KMS-11 (cell line): ENCODE measurements at regions not wholly inside any gene's neighbourhood (a gene's known extent, or its start where the extent isn't known, plus 50 kb on each side); places are given as distances from the start of the nearest gene placed in this dataset.
"Not testable (repeated sequence)": the region's sequence is repeated elsewhere in the genome, so short reads cannot be mapped to it uniquely, and the experiment has no call there.

Source experiments
- H2AFZ ChIP-seq: fragments of 200-600 bp; sonication (generic); 2 replicates; pipeline ENCODE4 v1.6.1; 2016; ENCODE audit warnings: antibody characterized with exemption, mixed run types, low read depth
- H3K27ac ChIP-seq: fragments of 200-600 bp; sonication (generic); 2 replicates; pipeline ENCODE4 v1.6.1; 2016; ENCODE audit warnings: mild to moderate bottlenecking, mixed run types
- H3K27me3 ChIP-seq: fragments of 200-600 bp; sonication (generic); 2 replicates; pipeline ENCODE4 v1.6.1; 2017; ENCODE audit warnings: mild to moderate bottlenecking, low read depth, mixed run types, moderate library complexity; ENCODE audit not compliant: insufficient read depth
- H3K36me3 ChIP-seq: fragments of 200-600 bp; sonication (generic); 2 replicates; pipeline ENCODE4 v1.6.1; 2017; ENCODE audit warnings: mild to moderate bottlenecking, mixed run types; ENCODE audit not compliant: insufficient read depth
- H3K4me1 ChIP-seq: fragments of 200-600 bp; sonication (generic); 2 replicates; pipeline ENCODE4 v1.6.1; 2016; ENCODE audit warnings: mild to moderate bottlenecking, low read depth, mixed run types; ENCODE audit not compliant: poor library complexity, severe bottlenecking
- H3K4me2 ChIP-seq: fragments of 200-600 bp; sonication (generic); 2 replicates; pipeline ENCODE4 v1.7.0; 2016; ENCODE audit warnings: mild to moderate bottlenecking, mixed run types
- H3K4me3 ChIP-seq: fragments of 200-600 bp; sonication (generic); IDR thresholded peaks from 2 replicates; pipeline ENCODE4 v1.6.1; 2017; ENCODE audit warnings: low read depth, low read length, mixed read lengths; ENCODE audit not compliant: insufficient read depth
- H3K79me2 ChIP-seq: fragments of 200-600 bp; sonication (generic); 2 replicates; pipeline ENCODE4 v1.6.1; 2016; ENCODE audit warnings: low read depth, mixed run types; ENCODE audit not compliant: insufficient read depth
- H3K9ac ChIP-seq: fragments of 200-600 bp; sonication (generic); 2 replicates; pipeline ENCODE4 v1.6.1; 2016; ENCODE audit warnings: mild to moderate bottlenecking, mixed run types
- H4K20me1 ChIP-seq: fragments of 200-600 bp; sonication (generic); 2 replicates; pipeline ENCODE4 v1.6.1; 2016; ENCODE audit warnings: mild to moderate bottlenecking, mixed run types; ENCODE audit not compliant: insufficient read depth
- TF ChIP-seq, protein P1 (sequence below): fragments of 200-600 bp; sonication (generic); conservative IDR thresholded peaks from 2 replicates; pipeline ENCODE4 v1.6.1; 2017; ENCODE audit warnings: low read depth, mild to moderate bottlenecking, antibody characterized with exemption, low read length, moderate library complexity, mixed read lengths

DNA sequence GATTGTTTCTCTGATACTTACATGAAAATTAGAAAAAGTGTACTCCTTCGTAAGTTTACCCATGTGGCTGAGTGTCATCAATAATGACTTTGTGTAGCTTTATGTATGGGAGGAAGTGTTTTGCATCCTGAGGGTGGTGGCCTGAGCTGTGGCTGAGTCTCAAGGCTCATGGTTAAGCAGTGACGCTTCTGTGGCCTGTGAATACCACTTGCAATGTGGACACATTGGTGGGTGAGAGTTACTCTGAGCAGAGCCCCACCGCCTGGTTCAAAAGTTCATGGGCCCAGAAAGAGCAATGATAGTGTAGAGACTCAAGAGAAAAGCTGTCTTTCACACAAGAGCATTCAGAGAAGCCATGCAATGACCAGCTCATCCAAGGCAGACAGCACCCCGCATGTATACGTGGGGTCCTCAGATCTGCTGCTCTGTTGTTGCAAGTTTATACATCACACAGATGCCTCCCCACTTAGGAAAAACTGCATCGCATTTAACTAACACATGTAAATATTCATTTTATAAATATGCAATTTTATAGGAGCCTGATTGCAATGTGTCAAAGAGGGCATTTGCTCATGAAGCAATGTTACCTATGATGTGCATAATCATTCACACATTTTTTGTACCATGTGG is 55.1 kb upstream of the FRMD6 start:
- Histone ChIP-seq H4K20me1 (no peaks in the 10 kb centered on the region), H3K4me3 (no peak overlapping the region), H3K9ac (no peak overlapping the region), H3K4me1 (peaks cover 11% of the 10 kb centered on the region), H3K4me2 (no peak overlapping the region), H3K27me3 (no peaks in the 10 kb centered on the region), H3K27ac (no peak overlapping the region), H2AFZ (no peak overlapping the region), H3K79me2 (no peaks in the 10 kb centered on the region), H3K36me3 (no peaks in the 10 kb centered on the region)
- TF ChIP-seq, protein P1, sequence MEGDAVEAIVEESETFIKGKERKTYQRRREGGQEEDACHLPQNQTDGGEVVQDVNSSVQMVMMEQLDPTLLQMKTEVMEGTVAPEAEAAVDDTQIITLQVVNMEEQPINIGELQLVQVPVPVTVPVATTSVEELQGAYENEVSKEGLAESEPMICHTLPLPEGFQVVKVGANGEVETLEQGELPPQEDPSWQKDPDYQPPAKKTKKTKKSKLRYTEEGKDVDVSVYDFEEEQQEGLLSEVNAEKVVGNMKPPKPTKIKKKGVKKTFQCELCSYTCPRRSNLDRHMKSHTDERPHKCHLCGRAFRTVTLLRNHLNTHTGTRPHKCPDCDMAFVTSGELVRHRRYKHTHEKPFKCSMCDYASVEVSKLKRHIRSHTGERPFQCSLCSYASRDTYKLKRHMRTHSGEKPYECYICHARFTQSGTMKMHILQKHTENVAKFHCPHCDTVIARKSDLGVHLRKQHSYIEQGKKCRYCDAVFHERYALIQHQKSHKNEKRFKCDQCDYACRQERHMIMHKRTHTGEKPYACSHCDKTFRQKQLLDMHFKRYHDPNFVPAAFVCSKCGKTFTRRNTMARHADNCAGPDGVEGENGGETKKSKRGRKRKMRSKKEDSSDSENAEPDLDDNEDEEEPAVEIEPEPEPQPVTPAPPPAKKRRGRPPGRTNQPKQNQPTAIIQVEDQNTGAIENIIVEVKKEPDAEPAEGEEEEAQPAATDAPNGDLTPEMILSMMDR, result no peak

DNA sequence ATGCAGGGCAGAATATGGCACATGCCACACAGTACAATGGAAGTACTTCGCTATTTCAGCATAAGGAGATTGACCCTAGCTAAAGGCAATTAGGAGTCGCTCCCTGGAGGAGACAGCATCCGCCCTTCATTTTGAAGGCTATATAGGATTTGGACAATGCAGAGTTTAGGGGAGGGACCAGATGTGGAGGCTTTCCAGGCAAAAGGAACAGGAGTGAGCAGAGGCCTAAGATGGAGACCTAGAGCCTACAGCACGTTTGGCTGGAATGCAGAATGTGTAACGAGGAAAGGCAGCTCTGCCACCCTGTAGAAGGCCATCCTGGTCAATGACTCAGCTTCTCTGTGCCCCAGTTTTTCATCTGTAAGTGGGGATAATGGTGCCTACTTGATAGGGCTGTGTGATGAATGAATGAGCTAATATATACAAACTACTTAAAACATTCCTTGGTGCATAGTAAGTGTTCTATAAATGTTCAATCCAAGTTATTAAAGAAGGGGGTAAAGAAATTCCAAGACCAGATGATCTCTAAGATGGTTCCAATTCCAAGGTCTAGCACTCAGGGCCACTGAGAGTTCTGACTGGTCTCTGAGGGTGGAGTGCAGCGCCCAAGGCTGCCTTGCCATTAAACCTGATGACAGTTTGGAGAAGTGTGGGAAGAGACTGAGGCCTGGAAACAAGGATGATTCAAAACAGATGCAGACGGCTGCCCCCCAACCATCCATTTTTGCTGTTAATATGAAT is 54.3 kb upstream of the FRMD6 start:
- H2AFZ ChIP-seq, result no peak overlapping the region
- no peak overlapping the region for H3K4me3 ChIP-seq
- H3K4me1 ChIP-seq, result peaks cover 9% of the 10 kb centered on the region
- H3K79me2 ChIP-seq, result no peaks in the 10 kb centered on the region
- H4K20me1 ChIP-seq, result no peaks in the 10 kb centered on the region
- no peak overlapping the region for H3K27ac ChIP-seq
- no peaks in the 10 kb centered on the region for H3K36me3 ChIP-seq
- TF ChIP-seq, protein P1, result no peak
- H3K4me2 ChIP-seq, result no peak overlapping the region
- H3K27me3 ChIP-seq, result no peaks in the 10 kb centered on the region
- no peak overlapping the region for H3K9ac ChIP-seq

GRCh38 chr14:51598924-51599600 is 52.6 kb upstream of the FRMD6 start:
- H3K79me2 ChIP-seq, H3K27ac ChIP-seq, H3K36me3 ChIP-seq, H3K9ac ChIP-seq, H3K4me3 ChIP-seq, H2AFZ ChIP-seq, H3K27me3 ChIP-seq, H3K4me2 ChIP-seq, H3K4me1 ChIP-seq, H4K20me1 ChIP-seq: not testable (repeated sequence)

- Histone ChIP-seq H3K27me3 (no peaks in the 10 kb centered on the region), H3K27ac (no peak overlapping the region), H2AFZ (no peak overlapping the region), H3K4me1 (peaks cover 4% of the 10 kb centered on the region), H3K79me2 (no peaks in the 10 kb centered on the region), H3K9ac (no peak overlapping the region), H3K4me2 (no peak overlapping the region), H4K20me1 (no peaks in the 10 kb centered on the region), H3K36me3 (no peaks in the 10 kb centered on the region), H3K4me3 (no peak overlapping the region)
- TF ChIP-seq, protein P1, result no peak
These were observed 51.1 kb upstream of the FRMD6 start for GRCh38 chr14:51600658-51601057.
